HG02610 (cell line): ENCODE measurements at regions not wholly inside any gene's neighbourhood (a gene's known extent, or its start where the extent isn't known, plus 50 kb on each side); places are given as distances from the start of the nearest gene placed in this dataset.

ENCODE experiments used
- ATAC-seq: cut with Tn5 transposase; IDR thresholded peaks from one replicate; pipeline ENCODE4 v1.9.1; 2021; ENCODE audit warnings: mild to moderate bottlenecking, moderate library complexity; ENCODE audit not compliant: unreplicated experiment

- no peak for ATAC-seq
Measured at GRCh38 chr6:133688705-133689492, 200.0 kb upstream of the TCF21 start.

- no peak for ATAC-seq
Measured at GRCh38 chr6:133689863-133690262, 199.1 kb upstream of the TCF21 start.

GRCh38 chr6:133693565-133693964 lies 195.3 kb upstream of the TCF21 start:
- ATAC-seq = no peak

- no peak for ATAC-seq
Measured at GRCh38 chr6:133697185-133697584, 191.7 kb upstream of the TCF21 start.

- ATAC-seq = no peak
Measured at GRCh38 chr6:133697666-133698065, 191.2 kb upstream of the TCF21 start.

GRCh38 chr6:133698272-133698671 lies 190.6 kb upstream of the TCF21 start:
- no peak for ATAC-seq

GRCh38 chr6:133699741-133700385 lies 189.1 kb upstream of the TCF21 start:
- ATAC-seq = no peak

GRCh38 chr6:133701633-133702331 lies 187.1 kb upstream of the TCF21 start:
- ATAC-seq = no peak

GRCh38 chr6:133704371-133704770 lies 184.5 kb upstream of the TCF21 start:
- ATAC-seq = no peak

GRCh38 chr6:133705066-133705465 lies 183.8 kb upstream of the TCF21 start:
- no peak for ATAC-seq

GRCh38 chr6:133705731-133706130 lies 183.2 kb upstream of the TCF21 start:
- ATAC-seq = no peak

GRCh38 chr6:133707456-133707855 lies 181.5 kb upstream of the TCF21 start:
- peak; percentile 55 for ATAC-seq

- ATAC-seq = no peak
Measured at GRCh38 chr6:133710826-133711225, 178.1 kb upstream of the TCF21 start.

GRCh38 chr6:133715270-133715669 lies 173.6 kb upstream of the TCF21 start:
- ATAC-seq = no peak

- no peak for ATAC-seq
Measured at GRCh38 chr6:133724726-133725125, 164.2 kb upstream of the TCF21 start.

- no peak for ATAC-seq
Measured at GRCh38 chr6:133726188-133726587, 162.7 kb upstream of the TCF21 start.

- ATAC-seq = no peak
Measured at GRCh38 chr6:133730881-133731280, 158.0 kb upstream of the TCF21 start.

GRCh38 chr6:133740218-133740617 lies 148.7 kb upstream of the TCF21 start:
- ATAC-seq = no peak

- ATAC-seq = no peak
Measured at GRCh38 chr6:133740816-133741215, 148.1 kb upstream of the TCF21 start.

- no peak for ATAC-seq
Measured at GRCh38 chr6:133741375-133741861, 147.5 kb upstream of the TCF21 start.

- no peak for ATAC-seq
Measured at GRCh38 chr6:133743621-133744020, 145.3 kb upstream of the TCF21 start.

GRCh38 chr6:133746417-133746770 lies 142.5 kb upstream of the TCF21 start:
- ATAC-seq = no peak
